GF-D8 (cell line): ENCODE measurements at regions not wholly inside any gene's neighbourhood (a gene's known extent, or its start where the extent isn't known, plus 50 kb on each side); places are given as distances from the start of the nearest gene placed in this dataset.

Experiments
- DNase-seq: peaks from one replicate; lab custom pipeline; 2025; lab: John Stamatoyannopoulos, UW

GRCh38 chr17:71974051-71974450 lies 146.8 kb upstream of the SOX9 start:
- DNase-seq, result no peak

GRCh38 chr17:71975331-71975801 lies 145.5 kb upstream of the SOX9 start:
- no peak for DNase-seq

- no peak for DNase-seq
Measured at GRCh38 chr17:71976011-71976649, 144.7 kb upstream of the SOX9 start.

- no peak for DNase-seq
Measured at GRCh38 chr17:71978435-71978834, 142.4 kb upstream of the SOX9 start.

- no peak for DNase-seq
Measured at GRCh38 chr17:71980171-71980570, 140.6 kb upstream of the SOX9 start.

- DNase-seq, result no peak
Measured at GRCh38 chr17:71983828-71984227, 137.0 kb upstream of the SOX9 start.

GRCh38 chr17:71985111-71986039 lies 135.4 kb upstream of the SOX9 start:
- no peak for DNase-seq

GRCh38 chr17:71986886-71987285 lies 133.9 kb upstream of the SOX9 start:
- no peak for DNase-seq

- no peak for DNase-seq
Measured at GRCh38 chr17:71987634-71988033, 133.2 kb upstream of the SOX9 start.

- no peak for DNase-seq
Measured at GRCh38 chr17:71989117-71989516, 131.7 kb upstream of the SOX9 start.

- no peak for DNase-seq
Measured at GRCh38 chr17:71993363-71993762, 127.5 kb upstream of the SOX9 start.

- DNase-seq, result no peak
Measured at GRCh38 chr17:71995590-71995989, 125.2 kb upstream of the SOX9 start.

- DNase-seq, result no peak
Measured at GRCh38 chr17:72004011-72004427, 116.8 kb upstream of the SOX9 start.

- DNase-seq, result no peak
Measured at GRCh38 chr17:72004611-72005331, 116.0 kb upstream of the SOX9 start.

- no peak for DNase-seq
Measured at GRCh38 chr17:72005332-72006163, 115.3 kb upstream of the SOX9 start.

- DNase-seq, result no peak
Measured at GRCh38 chr17:72008236-72008876, 112.5 kb upstream of the SOX9 start.

- no peak for DNase-seq
Measured at GRCh38 chr17:72011561-72011960, 109.3 kb upstream of the SOX9 start.

GRCh38 chr17:72021417-72022041 lies 99.3 kb upstream of the SOX9 start:
- DNase-seq, result no peak

- DNase-seq, result no peak
Measured at GRCh38 chr17:72022328-72023275, 98.2 kb upstream of the SOX9 start.

- DNase-seq, result no peak
Measured at GRCh38 chr17:72024457-72024856, 96.4 kb upstream of the SOX9 start.
